NCI-H526 (cell line): ENCODE measurements at regions not wholly inside any gene's neighbourhood (a gene's known extent, or its start where the extent isn't known, plus 50 kb on each side); places are given as distances from the start of the nearest gene placed in this dataset.

Source experiments
- DNase-seq, 2 experiments: peaks; one replicate each; lab custom pipeline; 2025; lab: John Stamatoyannopoulos, UW

GRCh38 chr4:56240554-56241174 is 146.6 kb downstream of the AASDH start:
- DNase-seq, result no peak

GRCh38 chr4:56238251-56238650 is 149.0 kb downstream of the AASDH start:
- DNase-seq, result no peak

- no peak for DNase-seq
These were observed 151.6 kb downstream of the AASDH start for GRCh38 chr4:56235725-56236124.

- DNase-seq, result no peak
These were observed 152.3 kb downstream of the AASDH start for GRCh38 chr4:56235011-56235410.

- DNase-seq, result no peak
These were observed 153.2 kb downstream of the AASDH start for GRCh38 chr4:56234098-56234497.

- peak; percentile 25 to 51 for DNase-seq
These were observed 155.9 kb downstream of the AASDH start for GRCh38 chr4:56231410-56231809.

- no peak for DNase-seq
These were observed 157.3 kb downstream of the AASDH start for GRCh38 chr4:56229947-56230346.

- no peak for DNase-seq
These were observed 159.9 kb downstream of the AASDH start for GRCh38 chr4:56227301-56227835.

GRCh38 chr4:56226579-56226978 is 160.7 kb downstream of the AASDH start:
- no peak for DNase-seq

- no peak for DNase-seq
These were observed 162.7 kb downstream of the AASDH start for GRCh38 chr4:56224641-56225040.

GRCh38 chr4:56222514-56222913 is 164.8 kb downstream of the AASDH start:
- DNase-seq, result no peak

GRCh38 chr4:56220261-56220660 is 167.0 kb downstream of the AASDH start:
- DNase-seq, result no peak

- DNase-seq, result no peak
These were observed 167.8 kb downstream of the AASDH start for GRCh38 chr4:56219447-56219846.

- DNase-seq, result no peak
These were observed 168.9 kb downstream of the AASDH start for GRCh38 chr4:56218230-56218895.

GRCh38 chr4:56217343-56217890 is 169.9 kb downstream of the AASDH start:
- DNase-seq, result no peak

- DNase-seq, result no peak
These were observed 171.4 kb downstream of the AASDH start for GRCh38 chr4:56215901-56216300.

GRCh38 chr4:56215141-56215783 is 172.0 kb downstream of the AASDH start:
- DNase-seq, result no peak

GRCh38 chr4:56213543-56213942 is 173.7 kb downstream of the AASDH start:
- DNase-seq, result no peak

- DNase-seq, result no peak
These were observed 174.5 kb downstream of the AASDH start for GRCh38 chr4:56212774-56213173.

- no peak for DNase-seq
These were observed 176.1 kb downstream of the AASDH start for GRCh38 chr4:56211202-56211601.

- no peak for DNase-seq
These were observed 176.9 kb downstream of the AASDH start for GRCh38 chr4:56210397-56210796.

GRCh38 chr4:56209767-56210166 is 177.5 kb downstream of the AASDH start:
- DNase-seq, result no peak

- no peak for DNase-seq
These were observed 179.2 kb downstream of the AASDH start for GRCh38 chr4:56208103-56208502.
